GM18507 (cell line): ENCODE measurements at regions not wholly inside any gene's neighbourhood (a gene's known extent, or its start where the extent isn't known, plus 50 kb on each side); places are given as distances from the start of the nearest gene placed in this dataset.
A peak's percentile ranks its signal among the peaks of the same experiment; 100 is the strongest.
"Not testable (repeated sequence)": the region's sequence is repeated elsewhere in the genome, so short reads cannot be mapped to it uniquely, and the experiment has no call there.

Experiments
- DNase-seq: peaks from one replicate; pipeline ENCODE4 v3.0.0; 2011; ENCODE audit warnings: low read depth; ENCODE audit not compliant: insufficient read length; ENCODE audit errors: extremely low spot score
- FAIRE-seq: peaks from 2 replicates; lab custom pipeline; 2011; peaks lifted over from hg19 to GRCh38; lab: Jason Lieb, UNC

GRCh38 chr3:157607826-157608405, 104.7 kb upstream of the VEPH1 start:
- DNase-seq, result no peak
- no peak for FAIRE-seq

- DNase-seq, result no peak
- FAIRE-seq, result no peak
These were observed 103.6 kb upstream of the VEPH1 start for GRCh38 chr3:157606852-157607197.

- DNase-seq (peak; percentile 28), FAIRE-seq (peak; percentile 70)
These were observed 103.0 kb upstream of the VEPH1 start for GRCh38 chr3:157606011-157606851.

- FAIRE-seq (no peak), DNase-seq (no peak)
These were observed 102.1 kb upstream of the VEPH1 start for GRCh38 chr3:157605356-157605755.

- DNase-seq, result no peak
- FAIRE-seq, result no peak
These were observed 99.2 kb upstream of the VEPH1 start for GRCh38 chr3:157602424-157602823.

GRCh38 chr3:157595259-157595658, 92.0 kb upstream of the VEPH1 start:
- DNase-seq (no peak), FAIRE-seq (no peak)

GRCh38 chr3:157594413-157594812, 91.2 kb upstream of the VEPH1 start:
- no peak for FAIRE-seq
- no peak for DNase-seq

GRCh38 chr3:157592769-157593168, 89.6 kb upstream of the VEPH1 start:
- DNase-seq, result no peak

GRCh38 chr3:157590273-157590672, 87.1 kb upstream of the VEPH1 start:
- DNase-seq (no peak), FAIRE-seq (no peak)

More at GRCh38 chr3:157592769-157593168, 89.6 kb upstream of the VEPH1 start:
- no peak for FAIRE-seq

- no peak for DNase-seq
- no peak for FAIRE-seq
These were observed 86.0 kb upstream of the VEPH1 start for GRCh38 chr3:157589211-157589610.

- DNase-seq, result no peak
- FAIRE-seq, result no peak
These were observed 85.3 kb upstream of the VEPH1 start for GRCh38 chr3:157588386-157589060.

GRCh38 chr3:157586293-157586692, 83.1 kb upstream of the VEPH1 start:
- FAIRE-seq (no peak), DNase-seq (no peak)

- DNase-seq, result no peak
- no peak for FAIRE-seq
These were observed 82.2 kb upstream of the VEPH1 start for GRCh38 chr3:157585386-157585785.

GRCh38 chr3:157582637-157582973, 79.4 kb upstream of the VEPH1 start:
- DNase-seq, result no peak
- FAIRE-seq, result no peak

GRCh38 chr3:157581956-157582636, 78.9 kb upstream of the VEPH1 start:
- DNase-seq, FAIRE-seq: not testable (repeated sequence)

- no peak for DNase-seq
- no peak for FAIRE-seq
These were observed 78.2 kb upstream of the VEPH1 start for GRCh38 chr3:157581371-157581770.

GRCh38 chr3:157578181-157578580, 75.0 kb upstream of the VEPH1 start:
- DNase-seq (no peak), FAIRE-seq (no peak)

- DNase-seq (no peak), FAIRE-seq (no peak)
These were observed 71.3 kb upstream of the VEPH1 start for GRCh38 chr3:157574531-157574930.

- DNase-seq (no peak), FAIRE-seq (no peak)
These were observed 70.7 kb upstream of the VEPH1 start for GRCh38 chr3:157573780-157574378.

GRCh38 chr3:157573281-157573680, 70.1 kb upstream of the VEPH1 start:
- FAIRE-seq, result no peak
- DNase-seq, result no peak
